Left ventricle myocardium superior (tissue), 1 donor: ENCODE measurements at regions not wholly inside any gene's neighbourhood (a gene's known extent, or its start where the extent isn't known, plus 50 kb on each side); places are given as distances from the start of the nearest gene placed in this dataset.

Source experiments
- ATAC-seq: fragments of 200-7000 bp; cut with Tn5 transposase; one replicate; pipeline ENCODE4 v1.9.1; 2020; ENCODE audit warnings: mild to moderate bottlenecking, moderate library complexity
- DNase-seq: peaks from one replicate; pipeline ENCODE4 v3.0.0-alpha.2; 2020
- intact Hi-C: fragments of 100-400 bp; cut with micrococcal nuclease; formaldehyde crosslinking; loops from one replicate; pipeline ENCODE4 v1.11.0; 2022
- donor health status: DM: no; HTN: yes; CAD: no; lungs with severe emphysema.

- no peak for DNase-seq
- intact Hi-C loops: no loop called here
- ATAC-seq: no peak
These were observed 119.4 kb upstream of the VGLL2 start for GRCh38 chr6:117145940-117146339.

- peak; percentile 93 for ATAC-seq
- no peak for DNase-seq
- intact Hi-C loops: no loop called here
These were observed 116.0 kb upstream of the VGLL2 start for GRCh38 chr6:117149324-117149723.

DNA sequence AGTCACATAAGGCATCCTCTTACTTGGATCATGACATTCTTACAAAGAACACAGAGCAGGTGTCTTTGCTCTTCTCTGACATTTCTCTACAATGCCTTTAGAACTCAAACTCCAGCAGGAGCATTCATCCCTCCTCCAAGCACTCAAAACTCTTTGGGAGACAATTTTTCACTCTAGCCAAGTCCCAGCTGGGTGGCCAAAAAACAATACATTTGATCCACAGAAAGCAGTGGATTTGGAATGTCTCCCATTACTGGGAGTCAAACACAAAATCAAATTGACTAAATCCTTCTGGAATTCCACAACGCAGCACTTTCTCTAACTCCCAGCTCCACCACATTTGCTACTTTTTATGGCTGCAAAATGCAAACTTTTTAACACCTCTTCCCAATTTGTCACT is 108.6 kb upstream of the VGLL2 start:
- intact Hi-C loops: no loop called here
- DNase-seq (no peak), ATAC-seq (no peak)

DNA sequence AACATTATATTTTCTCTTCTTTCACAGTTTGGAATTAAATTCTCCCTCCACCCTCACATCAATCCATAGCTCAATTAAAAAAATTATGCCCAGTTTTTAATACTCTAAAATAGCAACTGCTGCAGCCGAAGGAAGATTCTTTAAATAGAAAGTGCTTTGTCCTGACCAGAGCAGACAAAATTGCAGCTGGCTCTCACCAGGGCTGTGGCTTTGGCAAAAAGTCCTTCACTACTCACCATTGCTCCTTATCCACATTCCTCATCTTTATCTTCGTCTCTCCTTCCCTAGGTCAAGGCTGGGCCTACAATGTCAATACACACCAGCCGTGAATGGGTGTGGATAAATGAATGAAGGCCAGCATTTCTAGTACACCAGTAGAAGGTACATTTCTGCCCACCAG is 107.9 kb upstream of the VGLL2 start:
- intact Hi-C loops: no loop called here
- ATAC-seq: peak; percentile 84
- DNase-seq: no peak

DNA sequence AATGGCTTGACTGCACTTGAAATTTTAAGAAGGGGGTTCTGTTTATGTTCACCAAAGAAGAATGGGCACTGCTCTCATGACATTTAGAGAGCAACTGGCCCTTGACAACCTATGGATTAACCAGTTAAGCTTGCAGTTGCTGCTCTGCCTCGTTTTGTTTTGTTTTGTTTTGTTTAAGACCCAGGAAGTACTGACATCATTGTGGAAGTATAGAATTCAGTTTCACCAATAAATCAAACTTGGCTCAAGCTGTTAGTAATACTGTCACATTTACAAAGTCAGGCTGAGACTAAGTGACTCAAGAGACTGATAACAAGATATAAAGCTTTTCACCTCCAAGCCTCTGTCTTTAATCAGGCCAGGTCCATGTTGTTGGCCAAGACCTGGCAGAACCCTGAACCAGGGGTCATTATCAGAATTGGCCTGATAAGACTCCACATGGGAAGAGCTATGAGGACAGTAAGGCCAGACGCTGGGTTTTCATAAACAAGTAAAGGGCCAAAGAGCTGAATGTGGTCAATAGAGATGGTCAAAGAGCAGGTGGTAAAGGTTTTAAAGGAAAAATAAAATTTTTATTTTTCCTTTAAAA is 99.4 kb upstream of the VGLL2 start:
- intact Hi-C loops: no loop called here
- ATAC-seq (no peak), DNase-seq (no peak)

- peak; percentile 41 for ATAC-seq
- intact Hi-C loops: no loop called here
- DNase-seq: no peak
These were observed 97.7 kb upstream of the VGLL2 start for GRCh38 chr6:117167520-117168271.

- intact Hi-C loops: no loop called here
- ATAC-seq (peak; percentile 69), DNase-seq (no peak)
These were observed 96.9 kb upstream of the VGLL2 start for GRCh38 chr6:117168296-117169063.

DNA sequence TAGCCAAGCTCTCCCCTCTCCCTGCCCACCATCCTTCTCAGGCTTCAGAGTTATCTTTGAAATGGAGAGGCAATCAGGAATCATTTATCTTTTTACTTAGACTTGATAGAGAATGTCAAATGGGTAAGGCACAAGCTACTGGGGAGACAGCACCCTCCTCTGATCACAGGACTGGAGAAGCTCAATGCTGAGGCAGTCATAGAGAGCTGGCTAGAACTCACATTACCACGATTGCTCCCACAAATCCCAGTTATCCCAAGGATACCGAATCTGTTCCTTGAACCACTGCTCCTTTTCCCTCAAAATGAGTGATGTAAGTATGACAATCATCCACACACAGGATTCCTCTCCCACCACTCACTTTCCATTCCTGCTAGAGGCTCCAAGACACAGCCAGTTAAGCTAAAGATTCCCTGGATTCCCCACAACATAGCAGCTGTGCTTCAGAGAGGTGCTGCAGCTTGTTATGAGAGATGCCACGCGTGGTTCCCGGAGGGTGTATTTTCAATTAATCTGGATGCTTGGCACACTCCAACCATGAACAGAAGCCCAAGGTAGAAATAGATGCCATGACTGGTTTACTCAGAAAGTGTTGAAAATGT is 96.2 kb upstream of the VGLL2 start:
- peak; percentile 43 for ATAC-seq
- intact Hi-C loops: no loop called here
- DNase-seq: no peak

DNA sequence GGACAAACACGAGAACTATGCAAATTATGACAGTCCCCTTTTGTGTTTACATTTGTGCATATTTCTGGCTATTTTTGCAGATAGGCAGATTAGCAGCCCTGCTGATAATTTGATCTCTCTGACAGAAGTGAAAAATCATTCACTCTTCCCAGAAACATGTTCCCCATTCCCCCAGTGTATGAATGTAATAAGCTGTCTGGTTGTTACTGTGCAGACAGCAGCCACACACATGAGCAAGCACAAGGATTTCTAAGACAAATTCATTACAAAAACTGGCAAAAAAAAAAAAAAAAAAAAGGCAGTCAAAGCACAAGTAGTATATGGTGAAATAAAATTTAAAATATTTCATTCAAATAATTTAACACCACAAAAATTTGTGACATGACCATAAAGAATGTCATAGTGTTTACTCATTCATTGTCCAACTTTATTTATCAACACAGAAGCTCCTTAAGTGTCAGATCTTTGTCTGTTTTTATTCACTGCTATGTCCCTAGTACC is 95.5 kb upstream of the VGLL2 start:
- ATAC-seq (no peak), DNase-seq (no peak)
- intact Hi-C loops: no loop called here

- ATAC-seq (no peak), DNase-seq (no peak)
- intact Hi-C loops: no loop called here
These were observed 90.5 kb upstream of the VGLL2 start for GRCh38 chr6:117174835-117175360.

DNA sequence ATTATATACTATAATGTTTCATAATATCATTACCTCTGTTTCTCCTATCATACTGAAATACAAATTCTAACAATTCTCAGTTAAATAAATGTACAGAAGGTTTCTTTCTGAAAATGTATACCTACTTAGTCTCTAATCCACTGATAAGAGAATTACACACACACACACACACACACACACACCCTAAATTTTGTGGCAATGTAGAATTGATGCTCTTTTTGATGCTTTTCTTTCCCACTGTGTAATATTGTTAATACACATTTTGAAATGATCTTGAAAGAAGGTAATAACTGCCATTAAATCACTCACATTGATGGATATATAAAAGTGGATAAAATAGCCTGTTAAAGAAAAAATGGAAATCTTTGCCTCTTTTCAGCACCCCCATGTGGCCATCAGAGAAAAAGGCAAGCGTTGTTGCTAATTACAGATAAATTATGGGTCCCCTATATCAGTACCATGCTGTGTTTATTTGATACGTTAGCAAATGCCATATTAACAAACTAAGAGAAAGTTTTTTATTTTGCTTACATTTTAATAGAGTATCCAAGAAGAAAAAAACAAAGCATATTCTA is 76.6 kb upstream of the VGLL2 start:
- no peak for DNase-seq
- intact Hi-C loops: no loop called here
- ATAC-seq: no peak

- ATAC-seq (no peak), DNase-seq (no peak)
- intact Hi-C loops: loop anchor here (10.0 kb wide), 2 partner anchors 116 to 216 kb away; no protein-coding TSS in a partner anchor
These were observed 74.3 kb upstream of the VGLL2 start for GRCh38 chr6:117191009-117191408.

DNA sequence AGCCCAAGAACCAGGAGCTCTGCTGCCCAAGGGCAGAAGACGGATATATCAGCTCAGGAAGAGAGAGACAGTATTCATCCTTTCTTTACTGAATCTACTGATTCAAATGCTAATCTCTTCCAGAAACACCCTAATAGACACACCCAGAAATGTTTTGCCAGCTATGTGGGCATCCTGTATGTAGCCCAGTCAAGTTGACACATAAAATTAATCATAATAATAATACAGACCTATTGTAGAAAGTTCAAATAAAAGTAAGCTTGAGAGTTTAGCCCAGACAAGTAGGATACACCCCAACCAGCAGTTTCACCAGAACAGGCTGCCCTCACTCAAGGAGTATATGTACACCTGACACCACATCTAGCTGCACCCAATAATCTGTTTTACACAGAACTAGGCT is 73.9 kb upstream of the VGLL2 start:
- ATAC-seq (no peak), DNase-seq (no peak)
- intact Hi-C loops: loop anchor here (10.0 kb wide), 2 partner anchors 117 to 217 kb away; no protein-coding TSS in a partner anchor

GRCh38 chr6:117194271-117194670 is 71.1 kb upstream of the VGLL2 start:
- intact Hi-C loops: loop anchor here (10.0 kb wide), 2 partner anchors 119 to 219 kb away; no protein-coding TSS in a partner anchor
- ATAC-seq (no peak), DNase-seq (no peak)

DNA sequence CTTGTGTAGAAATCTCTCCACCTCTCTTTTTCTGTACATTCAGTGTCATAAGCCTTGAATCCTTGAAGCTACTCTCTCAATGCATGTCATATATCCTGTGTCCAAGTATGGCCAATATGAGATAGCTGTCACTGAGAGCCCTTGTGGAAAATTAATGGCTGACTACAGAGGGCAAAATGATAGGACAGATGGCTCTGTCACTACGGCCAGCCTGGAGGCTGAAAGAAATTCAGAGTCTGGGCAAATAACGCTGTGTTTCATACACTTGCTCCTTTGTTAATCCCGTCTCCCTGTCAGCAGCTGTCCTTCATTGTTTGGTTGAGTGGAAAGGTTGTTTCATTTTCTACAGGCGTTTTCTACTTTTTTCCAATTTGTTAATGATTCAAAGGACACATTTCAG is 70.4 kb upstream of the VGLL2 start:
- DNase-seq: no peak
- intact Hi-C loops: loop anchor here (10.0 kb wide), 2 partner anchors 120 to 220 kb away; no protein-coding TSS in a partner anchor
- ATAC-seq: no peak

- ATAC-seq (no peak), DNase-seq (no peak)
- intact Hi-C loops: loop anchor here (10.0 kb wide), 2 partner anchors 121 to 221 kb away; no protein-coding TSS in a partner anchor
These were observed 69.6 kb upstream of the VGLL2 start for GRCh38 chr6:117195728-117196127.

DNA sequence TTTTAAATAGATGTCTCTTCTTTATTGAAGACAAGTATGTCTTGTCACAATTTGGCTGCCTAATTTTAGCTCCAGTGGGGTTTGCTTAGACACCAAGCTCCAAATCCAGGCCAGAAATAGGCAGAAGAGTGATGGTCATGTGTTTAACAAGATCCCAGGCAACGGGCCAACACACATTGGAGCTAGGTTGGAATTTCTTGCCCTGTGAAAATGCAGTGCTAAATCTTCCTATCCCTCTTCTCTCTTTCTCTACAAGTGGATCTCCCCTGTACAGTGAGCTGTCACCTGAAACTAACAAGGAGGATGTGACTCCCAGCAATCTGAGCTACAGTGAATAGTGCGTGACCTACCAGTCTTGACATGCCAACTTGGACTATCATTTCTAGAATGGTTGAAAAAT is 65.3 kb upstream of the VGLL2 start:
- intact Hi-C loops: no loop called here
- DNase-seq: peak; percentile 63
- ATAC-seq: peak; percentile 92

- intact Hi-C loops: no loop called here
- ATAC-seq (no peak), DNase-seq (no peak)
These were observed 60.5 kb upstream of the VGLL2 start for GRCh38 chr6:117204903-117205302.

GRCh38 chr6:117205876-117206275 is 59.5 kb upstream of the VGLL2 start:
- no peak for ATAC-seq
- intact Hi-C loops: no loop called here
- no peak for DNase-seq
